Upper lobe of left lung (tissue), 6 donors: ENCODE measurements at regions not wholly inside any gene's neighbourhood (a gene's known extent, or its start where the extent isn't known, plus 50 kb on each side); places are given as distances from the start of the nearest gene placed in this dataset.

Source experiments
- ATAC-seq, 2 donors: fragments of 200-7000 bp; cut with Tn5 transposase; one replicate each; pipeline ENCODE4 v1.9.1; 2022; ENCODE audit warnings: mild to moderate bottlenecking in 2 of 2, moderate library complexity in 2 of 2; ENCODE audit not compliant: low FRiP score in 2 of 2
- DNase-seq, 2 donors: peaks; one replicate each; pipeline ENCODE4 v3.0.0-alpha.2; 2019 to 2020
- H3K27ac ChIP-seq, 4 donors: fragments of 200-600 bp; sonication (generic); one replicate each; pipeline ENCODE4 v1.5.1; 2016 to 2019
- H3K27me3 ChIP-seq, 4 donors: fragments of 200-600 bp; sonication (generic); one replicate each; pipeline ENCODE4 v1.5.1; 2017 to 2019
- H3K36me3 ChIP-seq, 4 donors: fragments of 200-600 bp; sonication (generic); one replicate each; pipeline ENCODE4 v1.5.1; 2016 to 2019
- H3K4me1 ChIP-seq, 4 donors: fragments of 200-600 bp; sonication (generic); one replicate each; pipeline ENCODE4 v1.5.1; 2018 to 2019
- H3K4me3 ChIP-seq, 4 donors: fragments of 200-600 bp; sonication (generic); one replicate each; pipeline ENCODE4 v1.5.1; 2017 to 2019; ENCODE audit warnings: mild to moderate bottlenecking in 2 of 4, moderate library complexity in 1 of 4
- H3K9me3 ChIP-seq, 4 donors: fragments of 200-600 bp; sonication (generic); one replicate each; pipeline ENCODE4 v1.5.1; 2018 to 2019
- EP300 ChIP-seq, 4 donors: sonication (generic); formaldehyde crosslinking; IDR thresholded peaks; one replicate each; pipeline ENCODE4 v1.5.1; 2017; ENCODE audit warnings: antibody characterized with exemption in 4 of 4, control low read depth in 2 of 4
- POLR2A ChIP-seq, 4 donors: fragments of 450-650 bp; IDR thresholded peaks; one replicate each; pipeline ENCODE4 v1.5.1; 2016 to 2017; ENCODE audit warnings: antibody characterized with exemption in 4 of 4, mild to moderate bottlenecking in 2 of 4
- POLR2AphosphoS5 ChIP-seq, 2 donors: sonication (generic); formaldehyde crosslinking; IDR thresholded peaks; one replicate each; pipeline ENCODE4 v1.5.1; 2017; ENCODE audit warnings: antibody characterized with exemption in 2 of 2
- WGBS, 2 donors: methylation state at CpG; one replicate each; pipeline ENCODE4 v1.1.5; 2017 to 2018; 5-methylcytosine and 5-hydroxymethylcytosine counted together
- TF ChIP-seq, protein P1 (sequence below), 6 experiments: fragments of 450-650 bp in 4 of 6; fragments of 200-600 bp in 2 of 6; sonication (generic) in 2 of 6; IDR thresholded peaks; one replicate each; pipeline ENCODE4 v1.5.1; 2016 to 2019; ENCODE audit warnings: antibody characterized with exemption in 6 of 6
- donor health status: DM: no; HTN: no; CAD: no; lungs with moderate emphysema.
- donor health status: DM: no; HTN: yes; CAD: no; lungs with severe emphysema.

DNA sequence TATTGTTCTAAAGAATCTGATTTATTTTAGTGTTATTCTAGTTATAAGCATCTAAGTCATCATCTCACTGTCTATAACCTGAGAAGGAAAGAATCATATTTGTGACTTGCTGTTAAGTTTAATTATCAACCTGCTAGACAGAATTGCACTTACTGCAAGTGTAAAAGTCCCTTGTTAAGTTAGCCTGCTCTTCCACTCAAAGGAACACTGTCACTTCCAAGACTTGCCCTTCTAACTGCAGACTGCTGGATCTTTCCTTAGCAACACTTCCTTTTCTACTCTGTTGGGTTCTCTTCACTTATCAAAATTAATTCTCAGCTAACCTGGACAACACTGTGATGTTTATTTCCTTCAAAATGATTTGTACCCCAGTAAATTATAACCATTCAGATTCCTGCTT lies 323.2 kb upstream of the TFPI start:
- Histone ChIP-seq H3K27me3 (no peaks in the 10 kb centered on the region), H3K4me1 (peaks cover 0 to 4% (median 0%) of the 10 kb centered on the region in 4 donors), H3K36me3 (no peaks in the 10 kb centered on the region), H3K27ac (no peak overlapping the region), H3K4me3 (no peak overlapping the region), H3K9me3 (no peaks in the 10 kb centered on the region)
- no peak for ATAC-seq
- no peak for DNase-seq
- TF ChIP-seq POLR2A (IDR thresholded peaks at IDR 0.05): no peak

DNA sequence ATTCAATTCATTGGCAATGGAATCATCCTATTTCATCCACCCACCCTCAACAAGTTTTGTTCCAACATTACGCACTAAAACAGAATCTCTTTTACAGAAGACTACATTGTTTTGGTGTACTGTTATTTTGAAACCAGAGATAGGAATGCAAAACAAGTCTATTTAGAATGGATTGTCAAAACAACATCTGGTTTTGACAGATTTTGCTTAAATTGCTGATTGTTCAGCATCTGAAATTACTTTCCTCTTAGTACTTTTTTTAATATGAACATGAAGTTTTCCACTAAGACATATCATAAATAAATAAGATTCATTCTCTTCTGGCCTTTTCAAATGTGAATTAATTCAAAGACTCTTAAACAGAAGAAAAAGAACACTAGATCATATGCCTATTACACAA lies 323.9 kb upstream of the TFPI start:
- DNase-seq: no peak
- Histone ChIP-seq H3K36me3 (no peaks in the 10 kb centered on the region), H3K27me3 (no peaks in the 10 kb centered on the region), H3K27ac (no peak overlapping the region), H3K4me1 (peaks cover 0 to 4% (median 0%) of the 10 kb centered on the region in 4 donors), H3K9me3 (no peaks in the 10 kb centered on the region), H3K4me3 (no peak overlapping the region)
- 81 to 91% methylated on average over 1 of the region's 1 CpG for WGBS, 2 donors
- TF ChIP-seq POLR2AphosphoS5 (IDR thresholded peaks at IDR 0.05) (no peak), POLR2A (IDR thresholded peaks at IDR 0.05) (no peak), EP300 (IDR thresholded peaks at IDR 0.05) (no peak)
- TF ChIP-seq, protein P1, sequence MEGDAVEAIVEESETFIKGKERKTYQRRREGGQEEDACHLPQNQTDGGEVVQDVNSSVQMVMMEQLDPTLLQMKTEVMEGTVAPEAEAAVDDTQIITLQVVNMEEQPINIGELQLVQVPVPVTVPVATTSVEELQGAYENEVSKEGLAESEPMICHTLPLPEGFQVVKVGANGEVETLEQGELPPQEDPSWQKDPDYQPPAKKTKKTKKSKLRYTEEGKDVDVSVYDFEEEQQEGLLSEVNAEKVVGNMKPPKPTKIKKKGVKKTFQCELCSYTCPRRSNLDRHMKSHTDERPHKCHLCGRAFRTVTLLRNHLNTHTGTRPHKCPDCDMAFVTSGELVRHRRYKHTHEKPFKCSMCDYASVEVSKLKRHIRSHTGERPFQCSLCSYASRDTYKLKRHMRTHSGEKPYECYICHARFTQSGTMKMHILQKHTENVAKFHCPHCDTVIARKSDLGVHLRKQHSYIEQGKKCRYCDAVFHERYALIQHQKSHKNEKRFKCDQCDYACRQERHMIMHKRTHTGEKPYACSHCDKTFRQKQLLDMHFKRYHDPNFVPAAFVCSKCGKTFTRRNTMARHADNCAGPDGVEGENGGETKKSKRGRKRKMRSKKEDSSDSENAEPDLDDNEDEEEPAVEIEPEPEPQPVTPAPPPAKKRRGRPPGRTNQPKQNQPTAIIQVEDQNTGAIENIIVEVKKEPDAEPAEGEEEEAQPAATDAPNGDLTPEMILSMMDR (IDR thresholded peaks at IDR 0.05): no peak
- no peak for ATAC-seq

DNA sequence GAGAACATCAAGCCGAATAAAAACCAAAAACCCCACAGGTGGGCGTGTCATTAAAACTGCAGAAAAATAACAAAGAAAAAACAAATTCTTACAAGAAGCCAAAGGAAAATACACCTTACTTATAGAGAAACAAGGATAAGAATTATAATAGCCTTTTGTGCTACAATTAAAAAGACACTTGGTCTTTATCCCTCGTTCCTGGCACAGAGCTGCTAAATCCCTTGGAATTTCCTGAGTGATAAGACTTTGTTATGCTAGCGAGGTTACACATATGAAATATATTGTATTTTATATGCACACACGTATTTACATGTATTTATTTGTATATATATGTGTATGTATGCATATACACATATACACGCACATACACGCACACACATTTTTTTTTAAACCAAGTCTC lies 325.3 kb upstream of the TFPI start:
- Histone ChIP-seq H3K27ac (no peak overlapping the region), H3K4me3 (no peak overlapping the region), H3K36me3 (no peaks in the 10 kb centered on the region), H3K27me3 (no peaks in the 10 kb centered on the region), H3K4me1 (peaks cover 0 to 4% (median 0%) of the 10 kb centered on the region in 4 donors), H3K9me3 (no peaks in the 10 kb centered on the region)
- TF ChIP-seq POLR2AphosphoS5 (IDR thresholded peaks at IDR 0.05): no peak
- no peak for TF ChIP-seq EP300 (IDR thresholded peaks at IDR 0.05)
- TF ChIP-seq, protein P1 (IDR thresholded peaks at IDR 0.05): no peak
- no peak for TF ChIP-seq POLR2A (IDR thresholded peaks at IDR 0.05)
- DNase-seq: no peak
- WGBS, 2 donors: 74 to 78% methylated on average over 7 of the region's 7 CpGs
- no peak for ATAC-seq

DNA sequence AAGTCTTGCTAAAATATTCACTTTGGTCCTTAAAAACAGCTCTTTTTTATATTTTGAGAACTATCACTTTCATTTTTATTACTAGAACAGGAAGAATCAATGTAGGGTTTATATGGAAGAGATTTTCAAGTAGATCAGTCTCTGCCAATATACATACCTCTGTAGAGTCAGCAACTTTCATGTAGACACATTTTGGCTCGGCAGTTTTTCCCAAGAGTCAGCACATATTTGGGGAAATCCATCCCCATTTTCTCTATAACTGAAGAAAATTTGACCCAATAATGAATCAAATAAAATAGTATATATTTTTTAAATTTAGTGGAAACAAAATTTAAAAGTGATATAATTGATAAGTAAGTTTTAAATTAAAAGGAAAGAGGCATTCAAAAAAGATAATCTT lies 329.8 kb upstream of the TFPI start:
- H3K27ac ChIP-seq: no peak overlapping the region
- no peaks in the 10 kb centered on the region for H3K9me3 ChIP-seq
- H3K27me3 ChIP-seq: no peaks in the 10 kb centered on the region
- WGBS, 2 donors: 76 to 86% methylated on average over 1 of the region's 1 CpG
- H3K36me3 ChIP-seq: no peaks in the 10 kb centered on the region
- H3K4me3 ChIP-seq: no peak overlapping the region
- TF ChIP-seq POLR2AphosphoS5 (IDR thresholded peaks at IDR 0.05) (no peak), POLR2A (IDR thresholded peaks at IDR 0.05) (no peak)
- TF ChIP-seq, protein P1 (IDR thresholded peaks at IDR 0.05): no peak
- DNase-seq: no peak
- ATAC-seq: no peak
- H3K4me1 ChIP-seq: no peaks in the 10 kb centered on the region

DNA sequence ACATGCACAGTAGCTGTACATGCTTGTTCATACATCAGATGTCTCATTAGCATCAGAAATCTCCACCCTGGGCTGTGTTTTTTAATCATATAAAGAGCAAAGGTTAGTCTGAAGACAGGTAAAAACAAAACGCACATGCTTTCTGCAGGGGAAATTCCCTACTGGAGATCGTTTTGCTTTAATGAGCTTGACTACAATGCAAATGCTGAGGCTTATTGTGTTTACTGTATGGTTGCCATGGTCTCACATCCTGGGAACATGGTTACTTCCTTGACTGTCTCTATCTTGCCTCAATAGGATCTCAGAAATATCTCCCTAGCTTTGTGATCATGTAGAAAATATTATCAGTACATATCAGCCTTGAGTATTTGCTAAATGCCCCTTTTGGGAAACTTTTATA lies 336.5 kb upstream of the TFPI start:
- no peak overlapping the region for H3K27ac ChIP-seq
- ATAC-seq: no peak
- H3K4me3 ChIP-seq: no peak overlapping the region
- no peaks in the 10 kb centered on the region for H3K9me3 ChIP-seq
- TF ChIP-seq EP300 (IDR thresholded peaks at IDR 0.05) (no peak), POLR2A (IDR thresholded peaks at IDR 0.05) (no peak)
- no peaks in the 10 kb centered on the region for H3K27me3 ChIP-seq
- WGBS, 2 donors: 53 to 64% methylated on average over 2 of the region's 2 CpGs
- H3K36me3 ChIP-seq: no peaks in the 10 kb centered on the region
- no peaks in the 10 kb centered on the region for H3K4me1 ChIP-seq
- DNase-seq: no peak

DNA sequence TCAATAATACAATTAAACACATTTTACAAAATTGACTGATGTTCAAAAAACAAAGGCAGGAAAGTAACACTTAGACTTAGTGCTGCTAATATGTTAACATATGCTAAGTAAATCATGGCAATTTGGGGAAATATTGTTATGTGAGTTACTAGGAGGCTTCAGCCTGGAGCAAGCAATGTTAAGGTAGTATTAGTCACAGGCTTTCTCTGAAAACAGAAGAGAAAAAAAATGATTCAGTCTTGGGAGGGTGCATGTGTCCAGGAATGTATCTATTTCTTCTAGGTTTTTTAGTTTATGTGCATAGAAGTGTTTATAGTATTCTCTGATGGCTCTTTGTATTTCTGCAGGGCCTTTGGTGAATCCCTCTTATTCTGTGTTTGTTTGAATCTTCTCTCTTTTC lies 345.8 kb upstream of the TFPI start:
- Histone ChIP-seq H3K4me1 (no peaks in the 10 kb centered on the region), H3K27ac (no peak overlapping the region), H3K27me3 (no peaks in the 10 kb centered on the region), H3K36me3 (no peaks in the 10 kb centered on the region), H3K4me3 (no peak overlapping the region), H3K9me3 (no peaks in the 10 kb centered on the region)
- DNase-seq (no peak), ATAC-seq (no peak)
- TF ChIP-seq POLR2A (IDR thresholded peaks at IDR 0.05): no peak
- TF ChIP-seq EP300 (IDR thresholded peaks at IDR 0.05): no peak
- TF ChIP-seq, protein P1 (IDR thresholded peaks at IDR 0.05): no peak
